Stimulated activated naive CD8-positive, alpha-beta T cell treated with anti-CD3 and anti-CD28 coated beads, Interleukin-15, Interleukin-2, amounts not matched to agents 100 ng/mL and 50 ng/mL, for 24 hours (primary cell): ENCODE measurements at regions not wholly inside any gene's neighbourhood (a gene's known extent, or its start where the extent isn't known, plus 50 kb on each side); places are given as distances from the start of the nearest gene placed in this dataset.
A peak's percentile ranks its signal among the peaks of the same experiment; 100 is the strongest.
"Not testable (repeated sequence)": the region's sequence is repeated elsewhere in the genome, so short reads cannot be mapped to it uniquely, and the experiment has no call there.

Experiments
- H3K27ac Mint-ChIP-seq: one replicate; pipeline ENCODE4 v1.8.0; 2021; ENCODE audit warnings: mild to moderate bottlenecking, mixed read lengths
- H3K27me3 Mint-ChIP-seq: one replicate; pipeline ENCODE4 v1.8.0; 2021; ENCODE audit warnings: mixed read lengths
- H3K36me3 Mint-ChIP-seq: one replicate; pipeline ENCODE4 v1.8.0; 2021; ENCODE audit warnings: low read depth, mixed read lengths
- H3K4me1 Mint-ChIP-seq: one replicate; pipeline ENCODE4 v1.8.0; 2021; ENCODE audit warnings: low read depth, mixed read lengths
- H3K4me3 Mint-ChIP-seq: one replicate; pipeline ENCODE4 v1.8.0; 2021; ENCODE audit warnings: mild to moderate bottlenecking, mixed read lengths
- H3K9me3 Mint-ChIP-seq: one replicate; pipeline ENCODE4 v1.8.0; 2021; ENCODE audit warnings: mixed read lengths

- Mint-ChIP-seq H3K4me1 (peaks cover 67% of the 10 kb centered on the region), H3K9me3 (no peaks in the 10 kb centered on the region), H3K27ac (peak overlapping the region; percentile 65), H3K36me3 (peaks cover 4% of the 10 kb centered on the region), H3K27me3 (no peaks in the 10 kb centered on the region), H3K4me3 (no peak overlapping the region)
Measured at GRCh38 chr1:172717722-172718465, 59.0 kb downstream of the FASLG start.

DNA sequence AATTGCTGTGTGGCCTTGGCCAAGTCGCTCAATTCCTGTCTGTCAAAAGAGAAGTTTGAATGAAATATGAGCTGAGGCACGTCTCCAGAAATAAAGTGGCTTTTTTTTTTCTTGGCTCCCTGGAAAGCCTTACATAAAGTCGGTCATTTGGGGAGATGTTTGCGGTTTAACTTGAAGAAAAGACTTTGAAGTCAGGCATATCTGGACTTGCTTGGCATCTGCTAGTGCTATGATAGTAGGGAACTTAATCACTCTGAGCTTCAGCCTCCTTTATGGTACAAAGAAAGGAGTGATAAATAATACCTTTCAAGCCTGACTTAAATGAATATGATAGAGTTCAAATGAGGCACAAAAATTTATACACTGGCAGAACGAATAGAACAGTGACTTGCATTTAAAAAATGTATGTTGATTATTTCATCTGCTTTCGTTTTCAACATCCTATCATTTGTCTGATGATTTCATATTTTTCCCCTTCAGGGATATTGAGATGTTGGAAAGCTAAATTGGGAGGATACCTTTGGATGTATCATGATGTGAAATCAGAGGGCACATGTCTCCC lies 60.2 kb downstream of the FASLG start:
- Mint-ChIP-seq H3K27me3 (no peaks in the 10 kb centered on the region), H3K9me3 (no peaks in the 10 kb centered on the region), H3K4me1 (peaks cover 62% of the 10 kb centered on the region), H3K4me3 (no peak overlapping the region), H3K27ac (peak overlapping the region; percentile 28), H3K36me3 (peaks cover 4% of the 10 kb centered on the region)

GRCh38 chr1:172719694-172720138 lies 60.8 kb downstream of the FASLG start:
- Mint-ChIP-seq H3K27ac (peak overlapping the region; percentile 28), H3K4me3 (no peak overlapping the region), H3K27me3 (no peaks in the 10 kb centered on the region), H3K9me3 (no peaks in the 10 kb centered on the region), H3K4me1 (peaks cover 62% of the 10 kb centered on the region), H3K36me3 (peaks cover 4% of the 10 kb centered on the region)

DNA sequence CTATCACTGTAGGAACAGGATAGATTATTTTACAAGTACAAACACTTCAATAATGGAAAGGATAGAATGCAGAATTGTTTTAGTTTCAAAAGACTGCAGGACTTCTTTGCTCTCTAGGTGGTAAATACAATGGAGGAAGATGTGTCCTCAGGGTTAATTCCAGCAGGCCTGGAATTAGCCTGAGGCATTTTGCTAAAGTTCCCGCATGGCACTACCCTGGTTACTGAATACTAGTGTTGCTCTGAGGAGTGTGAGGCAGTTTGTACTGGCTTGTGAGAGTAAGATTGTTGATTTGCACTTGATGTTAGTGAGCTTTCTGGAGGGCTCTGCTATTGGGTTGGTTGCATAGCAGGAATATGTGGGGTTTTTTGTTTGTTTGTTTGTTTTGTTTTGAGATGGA lies 61.4 kb downstream of the FASLG start:
- H3K9me3 Mint-ChIP-seq = no peaks in the 10 kb centered on the region
- H3K4me3 Mint-ChIP-seq = no peak overlapping the region
- peaks cover 4% of the 10 kb centered on the region for H3K36me3 Mint-ChIP-seq
- no peak overlapping the region for H3K27ac Mint-ChIP-seq
- peaks cover 63% of the 10 kb centered on the region for H3K4me1 Mint-ChIP-seq
- H3K27me3 Mint-ChIP-seq = no peaks in the 10 kb centered on the region

- Mint-ChIP-seq H3K4me1 (peaks cover 60% of the 10 kb centered on the region), H3K27me3 (no peaks in the 10 kb centered on the region), H3K27ac (no peak overlapping the region), H3K9me3 (peaks cover 5% of the 10 kb centered on the region), H3K36me3 (no peaks in the 10 kb centered on the region), H3K4me3 (no peak overlapping the region)
Measured at GRCh38 chr1:172723251-172723650, 64.3 kb downstream of the FASLG start.

GRCh38 chr1:172724232-172724631 lies 65.3 kb downstream of the FASLG start:
- H3K9me3 Mint-ChIP-seq = peaks cover 6% of the 10 kb centered on the region
- no peak overlapping the region for H3K4me3 Mint-ChIP-seq
- H3K4me1 Mint-ChIP-seq = peaks cover 50% of the 10 kb centered on the region
- H3K27me3 Mint-ChIP-seq = no peaks in the 10 kb centered on the region
- H3K36me3 Mint-ChIP-seq = no peaks in the 10 kb centered on the region
- H3K27ac Mint-ChIP-seq = peak overlapping the region; percentile 34

GRCh38 chr1:172724765-172725613 lies 66.1 kb downstream of the FASLG start:
- Mint-ChIP-seq H3K27me3 (no peaks in the 10 kb centered on the region), H3K4me1 (peaks cover 42% of the 10 kb centered on the region), H3K9me3 (peaks cover 6% of the 10 kb centered on the region), H3K36me3 (no peaks in the 10 kb centered on the region), H3K27ac (no peak overlapping the region), H3K4me3 (no peak overlapping the region)

GRCh38 chr1:172726740-172727139 lies 67.8 kb downstream of the FASLG start:
- Mint-ChIP-seq H3K4me3 (no peak overlapping the region), H3K27me3 (peaks cover 4% of the 10 kb centered on the region), H3K9me3 (peaks cover 6% of the 10 kb centered on the region), H3K27ac (no peak overlapping the region), H3K4me1 (peaks cover 40% of the 10 kb centered on the region), H3K36me3 (no peaks in the 10 kb centered on the region)

- Mint-ChIP-seq H3K27me3 (peaks cover 4% of the 10 kb centered on the region), H3K4me3 (no peak overlapping the region), H3K9me3 (peaks cover 6% of the 10 kb centered on the region), H3K4me1 (peaks cover 40% of the 10 kb centered on the region), H3K27ac (no peak overlapping the region), H3K36me3 (no peaks in the 10 kb centered on the region)
Measured at GRCh38 chr1:172727275-172727857, 68.5 kb downstream of the FASLG start.

DNA sequence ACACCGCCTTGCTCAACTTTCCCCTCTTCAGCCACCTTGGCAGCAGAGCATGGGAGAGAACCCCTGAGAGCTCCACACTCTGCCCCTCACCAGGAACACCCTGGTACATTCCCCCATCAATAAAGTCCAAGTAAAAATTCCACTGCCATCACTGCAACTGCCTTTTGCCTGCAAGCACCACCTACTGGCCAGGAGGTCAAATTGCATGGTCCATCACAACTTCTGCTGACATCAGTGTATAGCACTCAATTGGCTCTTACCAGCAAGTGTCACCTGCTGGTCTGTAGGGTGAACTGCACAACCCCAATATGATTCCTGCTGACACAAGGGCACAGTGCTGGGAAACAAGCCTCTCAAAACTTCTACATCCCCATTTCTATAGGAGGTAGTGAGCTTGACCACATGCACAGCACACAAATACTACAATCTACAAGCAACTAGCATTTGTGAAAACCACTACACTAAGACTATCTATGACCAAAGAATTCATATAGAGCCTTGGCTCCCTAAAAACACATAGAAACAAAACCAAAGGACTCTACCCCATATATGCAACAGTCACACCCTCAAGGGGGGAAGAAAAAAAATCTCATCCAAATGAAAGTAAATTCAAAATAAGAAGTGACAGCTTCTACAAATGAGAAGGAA lies 69.2 kb downstream of the FASLG start:
- Mint-ChIP-seq H3K36me3 (no peaks in the 10 kb centered on the region), H3K9me3 (peaks cover 6% of the 10 kb centered on the region), H3K4me1 (peaks cover 40% of the 10 kb centered on the region), H3K4me3 (no peak overlapping the region), H3K27ac (peak overlapping the region; percentile 18), H3K27me3 (peaks cover 9% of the 10 kb centered on the region)

DNA sequence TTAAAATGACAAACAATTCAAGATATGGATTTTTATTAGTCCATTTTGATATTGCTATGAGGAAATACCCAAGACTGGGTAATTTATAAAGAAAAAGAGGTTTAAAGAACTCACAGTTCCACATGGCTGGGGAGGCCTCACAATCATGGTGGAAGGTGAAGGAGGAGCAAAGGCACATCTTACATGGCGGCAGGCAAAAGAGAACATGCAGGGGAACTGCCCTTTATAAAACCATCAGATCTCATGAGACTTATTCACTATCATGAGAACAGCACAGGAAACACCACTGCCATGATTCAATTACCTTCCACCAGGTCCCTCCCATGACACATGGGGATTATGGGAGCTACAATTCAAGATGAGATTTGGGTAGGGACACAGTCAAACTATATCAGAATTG lies 69.8 kb downstream of the FASLG start:
- H3K4me1 Mint-ChIP-seq = peaks cover 40% of the 10 kb centered on the region
- H3K27ac Mint-ChIP-seq, H3K4me3 Mint-ChIP-seq, H3K9me3 Mint-ChIP-seq, H3K36me3 Mint-ChIP-seq, H3K27me3 Mint-ChIP-seq: not testable (repeated sequence)

GRCh38 chr1:172732427-172732826 lies 73.5 kb downstream of the FASLG start:
- Mint-ChIP-seq H3K36me3 (no peaks in the 10 kb centered on the region), H3K27me3 (peaks cover 9% of the 10 kb centered on the region), H3K4me3 (no peak overlapping the region), H3K27ac (no peak overlapping the region), H3K4me1 (peaks cover 6% of the 10 kb centered on the region), H3K9me3 (peaks cover 6% of the 10 kb centered on the region)

- no peak overlapping the region for H3K27ac Mint-ChIP-seq
- H3K27me3 Mint-ChIP-seq = peaks cover 9% of the 10 kb centered on the region
- no peaks in the 10 kb centered on the region for H3K36me3 Mint-ChIP-seq
- no peaks in the 10 kb centered on the region for H3K9me3 Mint-ChIP-seq
- no peak overlapping the region for H3K4me3 Mint-ChIP-seq
- H3K4me1 Mint-ChIP-seq = no peaks in the 10 kb centered on the region
Measured at GRCh38 chr1:172733815-172734214, 74.9 kb downstream of the FASLG start.

DNA sequence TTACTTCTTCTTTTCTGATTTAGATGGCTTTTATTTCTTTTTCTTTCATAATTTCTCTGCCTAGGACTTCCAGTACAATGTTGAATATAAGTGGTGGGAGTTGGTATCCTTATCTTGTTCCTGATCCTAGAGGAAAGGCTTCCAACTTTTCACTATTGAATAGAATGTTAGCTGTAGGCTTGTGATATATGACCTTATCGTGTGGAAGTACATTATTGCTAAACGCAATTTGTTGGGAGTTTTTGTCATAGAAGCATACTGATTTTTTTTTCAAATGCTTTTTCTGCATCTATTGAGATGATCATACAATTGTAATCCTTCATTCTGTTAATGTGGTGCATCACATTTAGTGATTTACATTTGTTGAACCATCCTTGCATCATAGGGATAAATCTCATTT lies 79.5 kb downstream of the FASLG start:
- Mint-ChIP-seq H3K9me3 (no peaks in the 10 kb centered on the region), H3K36me3 (no peaks in the 10 kb centered on the region), H3K4me1 (no peaks in the 10 kb centered on the region), H3K27me3 (peaks cover 17% of the 10 kb centered on the region), H3K27ac (no peak overlapping the region), H3K4me3 (no peak overlapping the region)
